ENCODE measurements at regions not wholly inside any gene's neighbourhood (a gene's known extent, or its start where the extent isn't known, plus 50 kb on each side); places are given as distances from the start of the nearest gene placed in this dataset.

DNA sequence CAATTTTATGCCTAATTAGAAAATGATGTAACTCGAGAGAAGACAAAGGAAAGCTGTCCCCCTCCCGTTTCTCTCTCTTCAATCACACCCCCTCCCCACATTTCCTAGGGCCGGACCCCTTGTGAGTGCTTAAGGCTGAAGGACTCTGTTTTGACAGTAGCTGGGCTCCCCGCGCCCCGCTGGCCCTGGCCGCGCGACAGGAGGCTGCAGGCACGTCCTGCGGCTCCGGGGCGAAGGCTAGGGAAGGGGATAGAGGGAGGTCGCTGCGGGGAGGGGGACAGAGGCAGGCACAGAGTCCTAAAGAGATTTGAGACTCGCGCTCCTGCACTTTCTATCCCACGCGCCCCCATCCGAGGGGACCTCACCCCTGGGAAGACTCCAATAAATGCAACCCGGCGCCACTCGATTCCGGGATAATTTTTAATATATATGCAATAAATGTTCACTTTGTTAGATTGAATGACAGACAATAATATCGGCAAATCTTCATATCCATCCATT, 56.2 kb upstream of the TMEM33 start:
- TF ChIP-seq CTCF (IDR thresholded peaks at IDR 0.05; ENCODE audit: insufficient read depth, missing control alignments) = no peak

GRCh38 chr4:41878170-41878969, 56.9 kb upstream of the TMEM33 start:
- no peak for TF ChIP-seq CTCF (IDR thresholded peaks at IDR 0.05; ENCODE audit: insufficient read depth, missing control alignments)
- no peak for DNase-seq (ENCODE audit: insufficient read length, low spot score)

More for the DNA sequence above, 56.2 kb upstream of the TMEM33 start:
- no peak for DNase-seq (ENCODE audit: insufficient read length, low spot score)
- FAIRE-seq = no peak

GRCh38 chr4:41877020-41877796, 58.0 kb upstream of the TMEM33 start:
- TF ChIP-seq CTCF (IDR thresholded peaks at IDR 0.05; ENCODE audit: insufficient read depth, missing control alignments) = no peak
- FAIRE-seq (no peak), DNase-seq (ENCODE audit: insufficient read length, low spot score) (no peak)

More at GRCh38 chr4:41878170-41878969, 56.9 kb upstream of the TMEM33 start:
- FAIRE-seq = no peak

DNA sequence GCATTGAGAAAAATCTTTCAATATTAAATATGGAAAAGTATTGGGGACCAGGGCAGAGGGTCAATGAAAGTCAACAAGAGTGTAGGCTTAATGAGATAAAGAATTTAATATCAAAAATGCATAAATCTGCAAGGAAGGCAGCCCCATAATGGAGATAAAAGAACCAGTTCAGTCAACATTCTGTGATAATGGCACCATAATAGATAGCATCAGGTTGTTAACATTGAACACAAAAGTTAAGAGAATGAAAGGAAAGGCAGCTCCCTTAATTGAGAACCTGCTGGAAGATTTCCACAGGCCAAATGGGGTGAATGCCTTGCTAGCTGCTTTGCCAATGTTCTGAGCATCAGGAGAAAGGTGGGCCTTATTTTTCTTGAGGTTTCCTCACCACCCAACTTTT, 60.4 kb upstream of the TMEM33 start:
- FAIRE-seq (no peak), DNase-seq (ENCODE audit: insufficient read length, low spot score) (no peak)
- TF ChIP-seq CTCF (IDR thresholded peaks at IDR 0.05; ENCODE audit: insufficient read depth, missing control alignments) = no peak

DNA sequence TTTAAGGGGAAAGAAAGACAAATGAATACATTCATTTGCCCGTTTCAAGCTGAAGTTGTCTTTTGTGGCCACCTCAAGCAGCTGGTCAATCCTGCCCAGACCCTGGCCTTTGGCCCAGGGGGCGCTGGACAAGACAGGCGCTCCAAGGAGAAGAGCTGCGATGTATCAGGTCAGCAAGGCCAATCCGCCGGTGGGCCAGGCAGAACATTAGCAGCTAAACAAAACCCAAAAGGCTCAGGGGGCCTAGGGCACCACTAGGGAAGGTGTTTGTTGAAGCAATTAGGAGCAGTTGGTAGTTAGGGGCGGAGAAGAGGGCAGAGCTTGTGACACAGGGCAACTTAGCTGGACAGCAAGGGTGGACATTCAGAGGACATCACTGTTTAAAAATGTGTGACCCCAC, 60.8 kb upstream of the TMEM33 start:
- TF ChIP-seq CTCF (IDR thresholded peaks at IDR 0.05; ENCODE audit: insufficient read depth, missing control alignments) = no peak
- FAIRE-seq (no peak), DNase-seq (ENCODE audit: insufficient read length, low spot score) (no peak)

- DNase-seq (ENCODE audit: insufficient read length, low spot score) = no peak
- TF ChIP-seq CTCF (IDR thresholded peaks at IDR 0.05; ENCODE audit: insufficient read depth, missing control alignments) = no peak
- FAIRE-seq = no peak
Observed at GRCh38 chr4:41873380-41874295, 61.6 kb upstream of the TMEM33 start.
